GM11168 (cell line): ENCODE measurements at regions not wholly inside any gene's neighbourhood (a gene's known extent, or its start where the extent isn't known, plus 50 kb on each side); places are given as distances from the start of the nearest gene placed in this dataset.

Experiments used
- in situ Hi-C: fragments of 300-500 bp; cut with MboI; formaldehyde crosslinking; loops from one replicate; pipeline ENCODE4 v1.12.0; 2022; ENCODE audit warnings: low sequenced_read_pairs; ENCODE audit not compliant: unreplicated experiment

DNA sequence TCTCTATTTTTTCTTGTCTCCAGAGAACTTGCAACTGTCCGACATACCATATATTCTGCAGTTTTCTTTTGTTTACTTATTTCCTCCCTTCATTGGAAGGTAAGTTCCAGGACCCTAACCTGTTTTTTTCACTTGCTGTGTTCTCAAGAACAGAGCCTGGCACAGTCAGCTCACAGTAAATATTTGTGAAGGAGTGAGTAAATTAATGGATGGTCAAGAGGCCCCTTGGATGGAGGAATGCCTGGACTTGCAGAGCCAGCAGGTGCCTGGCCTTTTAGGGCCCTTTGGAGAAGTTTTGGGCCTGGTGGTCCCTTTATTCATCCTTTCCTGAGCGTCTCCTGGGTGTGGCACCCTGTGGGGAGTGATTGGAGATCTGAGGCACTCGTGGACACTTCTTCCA is 182.1 kb upstream of the POU3F1 start:
- in situ Hi-C loops, result no loop called here

DNA sequence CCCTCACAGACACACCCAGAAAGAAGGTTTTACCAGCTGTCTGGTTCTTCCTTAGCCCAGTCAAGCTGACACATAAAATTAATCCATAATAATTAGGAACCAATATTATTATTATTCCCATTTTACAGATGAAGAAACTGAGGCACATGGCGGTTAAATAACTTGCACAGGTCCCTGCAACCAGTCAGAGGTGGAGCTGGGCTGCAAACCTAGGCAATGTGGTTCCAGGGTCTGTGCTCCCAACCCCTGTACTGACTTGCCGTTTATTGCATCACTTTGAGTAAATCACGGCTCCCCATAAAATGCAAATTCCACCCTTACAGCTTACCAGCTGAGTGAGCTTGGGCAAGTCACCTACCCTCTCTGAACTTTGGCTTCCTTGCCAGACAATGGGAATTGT is 179.2 kb upstream of the POU3F1 start:
- in situ Hi-C loops, result no loop called here

DNA sequence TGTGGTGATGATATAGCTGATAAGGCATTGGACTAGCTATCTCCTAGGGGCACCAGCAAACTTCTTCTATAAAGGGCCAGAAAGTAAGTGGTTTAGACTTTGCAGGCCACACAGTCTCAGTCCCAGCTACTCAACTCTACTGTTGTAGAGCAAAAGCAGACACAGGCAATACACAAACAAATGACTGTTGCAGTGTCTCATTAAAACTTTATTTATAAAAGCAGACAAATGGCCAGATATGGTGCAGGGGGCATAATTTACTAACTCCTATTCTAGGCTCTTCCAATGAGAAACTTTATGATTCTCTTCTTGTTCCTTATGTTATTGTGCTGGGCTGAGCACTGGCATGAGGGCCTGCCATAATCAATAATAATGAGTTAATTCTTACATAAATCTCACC is 176.8 kb upstream of the POU3F1 start:
- in situ Hi-C loops, result no loop called here

DNA sequence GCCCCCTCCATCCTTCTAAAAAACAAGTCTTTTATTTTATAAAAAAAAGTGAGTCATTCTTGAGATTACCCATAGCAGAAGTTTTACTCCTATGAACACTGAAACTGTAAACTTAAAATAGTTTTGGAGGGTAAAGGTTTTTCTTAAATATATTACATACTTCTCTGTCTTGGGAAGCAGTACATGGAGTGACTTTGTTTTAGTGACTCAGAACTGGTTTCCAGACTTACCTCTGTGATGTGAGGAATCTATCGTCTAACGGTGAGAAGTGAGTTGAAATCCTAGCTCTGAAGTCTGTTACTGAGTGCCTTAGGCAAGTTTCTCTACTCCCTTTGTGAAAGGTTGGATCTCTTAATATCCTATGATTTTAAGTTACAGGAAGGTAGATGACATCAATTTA is 176.3 kb upstream of the POU3F1 start:
- in situ Hi-C loops, result no loop called here

- in situ Hi-C loops, result no loop called here
Measured at GRCh38 chr1:38221006-38221649, 174.5 kb upstream of the POU3F1 start.

DNA sequence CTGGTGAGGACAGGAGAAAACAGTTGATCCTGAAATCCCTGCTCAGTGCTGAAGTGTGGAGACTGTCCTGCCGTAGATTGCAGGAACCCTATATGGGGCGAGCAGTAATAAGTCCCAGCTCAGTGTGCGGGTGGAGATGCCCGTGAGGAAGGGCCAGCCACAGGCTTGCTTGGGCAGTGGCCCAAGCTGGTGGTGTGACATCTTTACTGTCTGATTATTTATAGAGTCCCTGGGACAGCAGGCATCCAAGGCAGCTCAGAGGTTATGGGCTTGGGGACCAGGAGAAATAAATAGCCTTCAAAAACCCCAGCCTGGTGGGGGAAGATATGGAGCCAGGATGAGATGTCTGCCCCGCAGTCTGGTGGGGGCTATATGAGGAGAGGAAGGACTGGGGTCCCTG is 170.7 kb upstream of the POU3F1 start:
- in situ Hi-C loops, result no loop called here

- in situ Hi-C loops, result no loop called here
Measured at GRCh38 chr1:38213646-38214434, 167.2 kb upstream of the POU3F1 start.

- in situ Hi-C loops, result no loop called here
Measured at GRCh38 chr1:38210895-38211177, 164.2 kb upstream of the POU3F1 start.

DNA sequence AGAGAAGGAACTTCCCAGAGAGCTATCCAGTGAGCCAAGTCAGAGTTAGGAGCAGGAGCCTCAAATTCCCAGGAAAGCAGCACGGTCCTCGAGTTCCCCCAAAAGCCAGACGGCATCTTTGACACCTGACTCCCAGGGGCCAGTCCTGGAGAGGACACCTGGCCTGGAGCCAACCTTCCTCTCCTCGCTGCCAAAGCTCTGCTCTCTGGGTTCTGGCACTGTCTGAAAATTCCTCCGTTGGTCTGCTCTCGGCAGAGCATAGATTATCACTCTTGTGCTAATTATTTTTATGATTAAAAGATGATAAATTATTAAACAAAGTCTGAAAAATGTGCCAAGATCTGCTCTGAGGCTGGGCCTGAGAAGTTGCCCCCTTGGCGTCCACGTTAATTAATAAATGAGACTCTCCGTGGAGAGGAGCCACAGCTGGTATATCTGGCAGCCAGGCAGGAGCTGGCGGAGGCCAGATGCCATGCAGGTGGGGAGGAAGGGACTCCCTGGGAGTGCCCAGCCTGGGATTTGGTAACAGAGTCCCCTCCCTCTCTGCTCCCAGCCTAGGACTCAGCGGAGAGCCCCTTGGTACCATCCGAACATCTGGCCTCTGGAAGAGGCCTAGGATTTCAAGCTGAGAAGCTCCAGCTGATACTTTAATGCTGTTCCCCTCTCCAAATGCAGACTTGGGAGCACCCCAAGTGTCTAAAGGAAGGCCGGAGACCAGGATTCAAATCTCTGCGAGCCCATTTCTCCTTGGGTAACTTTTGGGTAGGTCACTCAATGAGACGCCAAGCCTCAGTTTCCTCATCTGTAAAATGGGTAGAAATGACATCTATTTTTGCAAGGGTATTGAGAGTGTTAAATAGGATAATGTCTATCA is 163.7 kb upstream of the POU3F1 start:
- in situ Hi-C loops, result no loop called here

DNA sequence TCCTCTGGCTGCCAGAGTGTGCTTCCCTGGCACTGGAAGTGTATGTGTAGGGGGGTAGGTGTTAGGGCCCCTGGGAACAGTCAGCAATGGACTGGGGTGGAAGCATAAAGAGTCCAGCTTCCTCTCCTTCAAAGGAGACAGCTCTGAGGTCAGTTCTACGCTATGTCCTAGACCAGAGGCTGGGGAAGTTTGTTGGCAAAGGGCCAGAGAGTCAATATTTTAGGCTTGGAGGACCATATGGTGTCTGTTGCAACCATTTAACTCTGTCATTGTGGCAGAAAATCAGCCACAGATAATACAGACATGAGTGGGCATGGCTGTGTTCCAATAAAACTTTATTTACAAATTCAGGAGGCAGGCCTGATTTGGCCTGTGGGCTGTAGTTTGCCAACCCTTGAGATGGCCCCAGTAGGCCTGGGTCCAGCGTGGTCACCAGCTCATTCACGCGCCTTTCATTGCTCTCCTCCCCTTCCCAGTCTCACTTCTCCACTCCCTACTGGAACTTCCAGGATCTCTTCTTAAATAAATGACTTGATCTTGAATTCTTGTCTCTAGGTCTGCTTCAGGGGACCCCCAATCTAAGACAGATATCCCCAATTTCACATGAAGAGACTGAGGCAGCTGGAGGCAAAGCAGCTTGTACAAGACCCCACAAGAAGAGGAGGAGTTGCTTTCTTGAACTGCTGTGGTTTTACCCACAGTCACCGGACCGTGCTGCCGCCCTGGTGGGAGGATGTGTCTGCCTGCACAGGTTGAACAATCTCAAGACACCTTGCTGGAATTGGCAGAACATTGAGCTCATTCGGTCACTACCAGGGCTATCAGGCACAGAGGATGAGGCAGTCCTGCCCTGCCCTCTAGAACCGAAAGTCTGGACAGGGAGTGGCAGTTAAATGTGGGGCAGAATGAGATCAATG is 162.4 kb upstream of the POU3F1 start:
- in situ Hi-C loops, result no loop called here

GRCh38 chr1:38207906-38208305 is 161.3 kb upstream of the POU3F1 start:
- in situ Hi-C loops, result no loop called here

GRCh38 chr1:38207275-38207674 is 160.7 kb upstream of the POU3F1 start:
- in situ Hi-C loops, result no loop called here

DNA sequence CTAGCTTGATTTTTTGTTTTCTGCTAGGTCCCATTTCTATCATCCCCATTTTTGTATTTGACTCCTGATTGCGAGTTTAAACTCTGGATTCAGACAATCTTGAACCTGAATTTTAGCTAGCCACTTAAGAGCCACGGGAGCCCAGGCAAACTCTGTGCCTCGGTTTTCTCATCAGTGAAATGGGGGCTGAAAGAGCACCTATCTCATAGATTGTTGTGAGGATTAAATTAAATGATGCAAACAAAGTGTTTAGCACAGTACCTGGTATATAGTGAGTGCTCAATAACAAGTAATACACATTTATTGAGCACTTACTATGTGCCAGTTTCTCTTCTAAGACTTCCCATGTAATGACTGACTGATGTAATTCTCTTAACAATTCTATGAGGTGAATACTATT is 158.1 kb upstream of the POU3F1 start:
- in situ Hi-C loops, result no loop called here

DNA sequence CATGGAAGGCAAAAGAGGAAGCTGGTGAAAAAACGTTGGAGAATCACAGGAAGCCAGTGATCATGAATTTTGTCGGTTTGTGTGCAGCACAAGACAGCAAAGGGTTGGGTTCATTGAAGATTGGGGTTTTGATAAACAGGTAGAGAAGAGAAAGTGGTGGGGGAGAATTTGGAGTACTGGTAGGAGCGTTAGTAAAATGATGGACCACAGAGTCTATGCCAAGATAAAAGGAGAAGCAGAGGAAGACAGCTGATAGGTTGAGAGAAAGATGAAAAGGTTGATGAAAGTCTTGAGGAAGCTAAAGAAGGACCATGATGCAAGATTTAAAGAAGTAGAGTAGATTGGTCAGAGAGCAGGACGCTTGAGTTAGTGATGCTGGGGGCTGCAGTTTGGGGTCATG is 156.8 kb upstream of the POU3F1 start:
- in situ Hi-C loops, result no loop called here

- in situ Hi-C loops, result no loop called here
Measured at GRCh38 chr1:38201431-38201830, 154.8 kb upstream of the POU3F1 start.

GRCh38 chr1:38198621-38199020 is 152.0 kb upstream of the POU3F1 start:
- in situ Hi-C loops, result no loop called here

GRCh38 chr1:38198099-38198498 is 151.5 kb upstream of the POU3F1 start:
- in situ Hi-C loops, result no loop called here

GRCh38 chr1:38197312-38198061 is 150.9 kb upstream of the POU3F1 start:
- in situ Hi-C loops, result no loop called here

DNA sequence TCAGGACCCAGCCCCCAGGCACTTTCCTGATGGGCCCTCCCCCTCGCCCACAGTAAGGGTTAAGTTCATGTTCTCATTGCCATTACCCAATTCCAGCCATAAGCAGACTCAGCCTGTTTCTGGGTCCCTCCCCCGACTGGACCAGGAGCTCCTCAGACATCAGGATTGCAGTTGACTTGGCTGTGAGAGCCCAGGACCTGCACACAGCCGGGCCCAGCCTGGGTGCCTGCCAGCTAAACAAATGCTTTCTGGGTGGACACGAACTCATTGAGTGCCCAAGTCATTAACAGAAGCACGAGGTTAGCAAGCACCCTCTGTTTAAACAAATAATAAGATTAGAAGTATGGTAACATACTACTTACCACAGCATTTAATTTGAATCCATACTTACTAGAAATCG is 147.9 kb upstream of the POU3F1 start:
- in situ Hi-C loops, result no loop called here

DNA sequence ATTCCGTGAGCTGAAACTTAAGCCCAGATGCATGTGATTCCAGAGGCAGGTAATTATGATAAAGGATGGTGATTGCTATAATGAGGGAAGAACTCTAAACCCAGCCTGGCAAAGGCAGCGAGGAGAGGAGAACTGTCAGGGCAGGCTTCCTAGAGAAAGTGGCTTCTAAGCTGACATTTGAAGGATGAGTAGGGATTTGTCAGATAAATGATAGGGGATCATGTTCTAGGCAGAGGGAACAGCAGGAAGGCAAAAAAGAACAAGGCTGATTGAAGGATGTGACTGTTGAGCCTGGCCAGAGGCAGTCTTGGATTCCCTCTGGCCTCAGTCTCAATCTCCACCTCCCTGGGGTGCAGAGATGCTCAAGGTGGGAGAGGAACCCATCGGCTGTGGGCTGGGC is 146.4 kb upstream of the POU3F1 start:
- in situ Hi-C loops, result no loop called here
